T-helper 1 cell treated with Interleukin-12 subunit alpha and Interleukin-12 subunit beta and Interleukin-4 antibody, amounts not matched to agents 30 μg/mL and 1 μg/mL, for 36 hours (primary cell): ENCODE measurements at regions not wholly inside any gene's neighbourhood (a gene's known extent, or its start where the extent isn't known, plus 50 kb on each side); places are given as distances from the start of the nearest gene placed in this dataset.

Source experiments
- H3K27ac Mint-ChIP-seq: one replicate; pipeline ENCODE4 v1.8.0; 2021; ENCODE audit warnings: mild to moderate bottlenecking, mixed read lengths
- H3K27me3 Mint-ChIP-seq: one replicate; pipeline ENCODE4 v1.8.0; 2021; ENCODE audit warnings: low read depth, mixed read lengths
- H3K36me3 Mint-ChIP-seq: one replicate; pipeline ENCODE4 v1.8.0; 2021; ENCODE audit warnings: low read depth, mixed read lengths
- H3K4me1 Mint-ChIP-seq: one replicate; pipeline ENCODE4 v1.8.0; 2021; ENCODE audit warnings: low read depth, mixed read lengths
- H3K4me3 Mint-ChIP-seq: one replicate; pipeline ENCODE4 v1.8.0; 2021; ENCODE audit warnings: mild to moderate bottlenecking, moderate library complexity, mixed read lengths
- H3K9me3 Mint-ChIP-seq: one replicate; pipeline ENCODE4 v1.8.0; 2021; ENCODE audit warnings: mixed read lengths

GRCh38 chr9:19938990-19939733, 150.3 kb upstream of the SLC24A2 start:
- H3K36me3 Mint-ChIP-seq = no peaks in the 10 kb centered on the region
- H3K9me3 Mint-ChIP-seq = no peaks in the 10 kb centered on the region
- no peak overlapping the region for H3K27ac Mint-ChIP-seq
- H3K4me3 Mint-ChIP-seq = no peak overlapping the region
- H3K27me3 Mint-ChIP-seq = peaks cover 5% of the 10 kb centered on the region
- H3K4me1 Mint-ChIP-seq = peaks cover 11% of the 10 kb centered on the region

GRCh38 chr9:19937121-19937520, 148.3 kb upstream of the SLC24A2 start:
- no peaks in the 10 kb centered on the region for H3K36me3 Mint-ChIP-seq
- no peak overlapping the region for H3K4me3 Mint-ChIP-seq
- no peaks in the 10 kb centered on the region for H3K9me3 Mint-ChIP-seq
- H3K27me3 Mint-ChIP-seq = no peaks in the 10 kb centered on the region
- peaks cover 13% of the 10 kb centered on the region for H3K4me1 Mint-ChIP-seq
- no peak overlapping the region for H3K27ac Mint-ChIP-seq

- H3K27me3 Mint-ChIP-seq = no peaks in the 10 kb centered on the region
- no peaks in the 10 kb centered on the region for H3K9me3 Mint-ChIP-seq
- H3K27ac Mint-ChIP-seq = no peak overlapping the region
- no peaks in the 10 kb centered on the region for H3K36me3 Mint-ChIP-seq
- peaks cover 13% of the 10 kb centered on the region for H3K4me1 Mint-ChIP-seq
- H3K4me3 Mint-ChIP-seq = no peak overlapping the region
Measured at GRCh38 chr9:19936598-19936997, 147.8 kb upstream of the SLC24A2 start.

- Mint-ChIP-seq H3K27me3 (no peaks in the 10 kb centered on the region), H3K4me3 (no peak overlapping the region), H3K9me3 (no peaks in the 10 kb centered on the region), H3K27ac (no peak overlapping the region), H3K4me1 (peaks cover 13% of the 10 kb centered on the region), H3K36me3 (no peaks in the 10 kb centered on the region)
Measured at GRCh38 chr9:19935422-19935821, 146.6 kb upstream of the SLC24A2 start.

- Mint-ChIP-seq H3K4me3 (peak overlapping the region; percentile 61), H3K27me3 (no peaks in the 10 kb centered on the region), H3K27ac (no peak overlapping the region), H3K9me3 (no peaks in the 10 kb centered on the region), H3K4me1 (peaks cover 13% of the 10 kb centered on the region), H3K36me3 (no peaks in the 10 kb centered on the region)
Measured at GRCh38 chr9:19934301-19934871, 145.5 kb upstream of the SLC24A2 start.

GRCh38 chr9:19931098-19931890, 142.5 kb upstream of the SLC24A2 start:
- H3K36me3 Mint-ChIP-seq = no peaks in the 10 kb centered on the region
- H3K4me1 Mint-ChIP-seq = peaks cover 30% of the 10 kb centered on the region
- no peak overlapping the region for H3K4me3 Mint-ChIP-seq
- no peaks in the 10 kb centered on the region for H3K9me3 Mint-ChIP-seq
- no peak overlapping the region for H3K27ac Mint-ChIP-seq
- H3K27me3 Mint-ChIP-seq = no peaks in the 10 kb centered on the region

- Mint-ChIP-seq H3K4me3 (no peak overlapping the region), H3K4me1 (peaks cover 24% of the 10 kb centered on the region), H3K9me3 (no peaks in the 10 kb centered on the region), H3K27me3 (peaks cover 4% of the 10 kb centered on the region), H3K36me3 (no peaks in the 10 kb centered on the region), H3K27ac (no peak overlapping the region)
Measured at GRCh38 chr9:19927560-19927959, 138.7 kb upstream of the SLC24A2 start.

- H3K9me3 Mint-ChIP-seq = no peaks in the 10 kb centered on the region
- no peak overlapping the region for H3K4me3 Mint-ChIP-seq
- H3K27ac Mint-ChIP-seq = no peak overlapping the region
- no peaks in the 10 kb centered on the region for H3K36me3 Mint-ChIP-seq
- H3K27me3 Mint-ChIP-seq = peaks cover 4% of the 10 kb centered on the region
- H3K4me1 Mint-ChIP-seq = peaks cover 24% of the 10 kb centered on the region
Measured at GRCh38 chr9:19926774-19927173, 137.9 kb upstream of the SLC24A2 start.

GRCh38 chr9:19925674-19926503, 137.1 kb upstream of the SLC24A2 start:
- H3K27ac Mint-ChIP-seq = peak overlapping the region; percentile 0
- peak overlapping the region; percentile 58 for H3K4me3 Mint-ChIP-seq
- H3K4me1 Mint-ChIP-seq = peaks cover 24% of the 10 kb centered on the region
- H3K27me3 Mint-ChIP-seq = peaks cover 4% of the 10 kb centered on the region
- H3K9me3 Mint-ChIP-seq = no peaks in the 10 kb centered on the region
- H3K36me3 Mint-ChIP-seq = no peaks in the 10 kb centered on the region

- Mint-ChIP-seq H3K4me1 (peaks cover 23% of the 10 kb centered on the region), H3K9me3 (no peaks in the 10 kb centered on the region), H3K4me3 (no peak overlapping the region), H3K27ac (no peak overlapping the region), H3K27me3 (peaks cover 8% of the 10 kb centered on the region), H3K36me3 (no peaks in the 10 kb centered on the region)
Measured at GRCh38 chr9:19924080-19924479, 135.2 kb upstream of the SLC24A2 start.

- H3K4me3 Mint-ChIP-seq = no peak overlapping the region
- H3K4me1 Mint-ChIP-seq = peaks cover 16% of the 10 kb centered on the region
- H3K27ac Mint-ChIP-seq = no peak overlapping the region
- peaks cover 17% of the 10 kb centered on the region for H3K27me3 Mint-ChIP-seq
- H3K36me3 Mint-ChIP-seq = no peaks in the 10 kb centered on the region
- no peaks in the 10 kb centered on the region for H3K9me3 Mint-ChIP-seq
Measured at GRCh38 chr9:19922476-19923118, 133.8 kb upstream of the SLC24A2 start.

- H3K36me3 Mint-ChIP-seq = no peaks in the 10 kb centered on the region
- H3K27me3 Mint-ChIP-seq = peaks cover 20% of the 10 kb centered on the region
- H3K9me3 Mint-ChIP-seq = no peaks in the 10 kb centered on the region
- no peak overlapping the region for H3K27ac Mint-ChIP-seq
- peaks cover 2% of the 10 kb centered on the region for H3K4me1 Mint-ChIP-seq
- no peak overlapping the region for H3K4me3 Mint-ChIP-seq
Measured at GRCh38 chr9:19920401-19920800, 131.6 kb upstream of the SLC24A2 start.

- H3K4me3 Mint-ChIP-seq = no peak overlapping the region
- peaks cover 17% of the 10 kb centered on the region for H3K27me3 Mint-ChIP-seq
- H3K4me1 Mint-ChIP-seq = no peaks in the 10 kb centered on the region
- H3K9me3 Mint-ChIP-seq = no peaks in the 10 kb centered on the region
- no peaks in the 10 kb centered on the region for H3K36me3 Mint-ChIP-seq
- H3K27ac Mint-ChIP-seq = no peak overlapping the region
Measured at GRCh38 chr9:19918630-19919029, 129.8 kb upstream of the SLC24A2 start.

- no peaks in the 10 kb centered on the region for H3K36me3 Mint-ChIP-seq
- no peaks in the 10 kb centered on the region for H3K9me3 Mint-ChIP-seq
- no peak overlapping the region for H3K4me3 Mint-ChIP-seq
- no peaks in the 10 kb centered on the region for H3K4me1 Mint-ChIP-seq
- no peak overlapping the region for H3K27ac Mint-ChIP-seq
- peaks cover 12% of the 10 kb centered on the region for H3K27me3 Mint-ChIP-seq
Measured at GRCh38 chr9:19914044-19914443, 125.2 kb upstream of the SLC24A2 start.
